ENCODE measurements at regions not wholly inside any gene's neighbourhood (a gene's known extent, or its start where the extent isn't known, plus 50 kb on each side); places are given as distances from the start of the nearest gene placed in this dataset.
"Not testable (repeated sequence)": the region's sequence is repeated elsewhere in the genome, so short reads cannot be mapped to it uniquely, and the experiment has no call there.

- peak; percentile 17 for DNase-seq (ENCODE audit: low read depth)
- no peak overlapping the region for H3K4me3 ChIP-seq (ENCODE audit: low read length)
- TF ChIP-seq, protein P1, sequence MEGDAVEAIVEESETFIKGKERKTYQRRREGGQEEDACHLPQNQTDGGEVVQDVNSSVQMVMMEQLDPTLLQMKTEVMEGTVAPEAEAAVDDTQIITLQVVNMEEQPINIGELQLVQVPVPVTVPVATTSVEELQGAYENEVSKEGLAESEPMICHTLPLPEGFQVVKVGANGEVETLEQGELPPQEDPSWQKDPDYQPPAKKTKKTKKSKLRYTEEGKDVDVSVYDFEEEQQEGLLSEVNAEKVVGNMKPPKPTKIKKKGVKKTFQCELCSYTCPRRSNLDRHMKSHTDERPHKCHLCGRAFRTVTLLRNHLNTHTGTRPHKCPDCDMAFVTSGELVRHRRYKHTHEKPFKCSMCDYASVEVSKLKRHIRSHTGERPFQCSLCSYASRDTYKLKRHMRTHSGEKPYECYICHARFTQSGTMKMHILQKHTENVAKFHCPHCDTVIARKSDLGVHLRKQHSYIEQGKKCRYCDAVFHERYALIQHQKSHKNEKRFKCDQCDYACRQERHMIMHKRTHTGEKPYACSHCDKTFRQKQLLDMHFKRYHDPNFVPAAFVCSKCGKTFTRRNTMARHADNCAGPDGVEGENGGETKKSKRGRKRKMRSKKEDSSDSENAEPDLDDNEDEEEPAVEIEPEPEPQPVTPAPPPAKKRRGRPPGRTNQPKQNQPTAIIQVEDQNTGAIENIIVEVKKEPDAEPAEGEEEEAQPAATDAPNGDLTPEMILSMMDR (conservative IDR thresholded peaks at IDR 0.05; ENCODE audit: low read length): no peak
Measured at GRCh38 chr7:50851451-50851850, 68.8 kb upstream of the GRB10 start.

- H3K4me3 ChIP-seq (ENCODE audit: low read length): no peak overlapping the region
- DNase-seq (ENCODE audit: low read depth): no peak
- TF ChIP-seq, protein P1 (conservative IDR thresholded peaks at IDR 0.05; ENCODE audit: low read length): no peak
Measured at GRCh38 chr7:50849991-50850390, 67.3 kb upstream of the GRB10 start.

DNA sequence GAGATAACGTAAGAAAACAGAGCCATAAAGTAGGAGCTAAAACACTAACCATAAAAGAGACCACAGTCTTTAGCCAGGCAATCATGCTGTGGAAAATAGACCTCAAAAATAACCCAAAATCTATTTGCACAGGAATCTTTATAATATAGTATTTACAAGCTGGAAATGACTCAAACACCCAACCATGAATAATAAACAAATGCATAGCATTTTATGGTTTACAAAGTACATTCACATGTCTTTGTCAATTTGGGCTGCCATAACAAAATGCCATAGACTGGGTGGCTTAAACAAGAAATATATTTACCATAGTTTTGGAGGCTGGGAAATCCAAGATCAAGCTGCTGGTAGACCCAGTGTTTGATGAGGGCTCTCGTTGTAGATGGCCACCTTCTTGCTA is 65.5 kb upstream of the GRB10 start:
- no peak overlapping the region for H3K4me3 ChIP-seq (ENCODE audit: low read length)
- TF ChIP-seq, protein P1 (conservative IDR thresholded peaks at IDR 0.05; ENCODE audit: low read length): no peak
- no peak for DNase-seq (ENCODE audit: low read depth)

- DNase-seq (ENCODE audit: low read depth); H3K4me3 ChIP-seq (ENCODE audit: low read length): not testable (repeated sequence)
Measured at GRCh38 chr7:50844861-50845260, 62.2 kb upstream of the GRB10 start.

DNA sequence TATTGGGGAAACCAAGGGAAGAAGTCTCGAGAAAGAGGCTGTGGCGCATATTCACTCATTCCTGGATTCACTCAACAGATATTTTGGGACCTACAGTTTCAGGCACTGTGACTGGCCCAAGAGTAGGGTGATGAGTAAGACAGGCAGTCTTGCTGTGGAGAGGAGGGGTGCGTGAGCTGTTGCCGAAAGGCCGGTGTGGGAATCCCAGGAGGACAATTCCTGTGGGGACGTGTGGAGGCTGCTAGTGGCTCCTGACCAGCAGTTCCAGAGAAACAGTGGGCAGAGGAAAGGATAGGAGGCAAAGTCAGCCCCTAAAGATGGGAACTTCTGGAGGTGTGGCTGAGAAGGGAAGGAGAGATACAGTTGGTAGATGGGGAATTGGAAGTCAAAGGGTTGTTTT is 59.3 kb upstream of the GRB10 start:
- H3K4me3 ChIP-seq (ENCODE audit: low read length): no peak overlapping the region

GRCh38 chr7:50838675-50839377 is 56.1 kb upstream of the GRB10 start:
- TF ChIP-seq, protein P1 (conservative IDR thresholded peaks at IDR 0.05; ENCODE audit: low read length): no peak
- peak; percentile 66 for DNase-seq (ENCODE audit: low read depth)
- H3K4me3 ChIP-seq (ENCODE audit: low read length): no peak overlapping the region

More for the DNA sequence above, 59.3 kb upstream of the GRB10 start:
- DNase-seq (ENCODE audit: low read depth): no peak
- TF ChIP-seq, protein P1 (conservative IDR thresholded peaks at IDR 0.05; ENCODE audit: low read length): no peak

DNA sequence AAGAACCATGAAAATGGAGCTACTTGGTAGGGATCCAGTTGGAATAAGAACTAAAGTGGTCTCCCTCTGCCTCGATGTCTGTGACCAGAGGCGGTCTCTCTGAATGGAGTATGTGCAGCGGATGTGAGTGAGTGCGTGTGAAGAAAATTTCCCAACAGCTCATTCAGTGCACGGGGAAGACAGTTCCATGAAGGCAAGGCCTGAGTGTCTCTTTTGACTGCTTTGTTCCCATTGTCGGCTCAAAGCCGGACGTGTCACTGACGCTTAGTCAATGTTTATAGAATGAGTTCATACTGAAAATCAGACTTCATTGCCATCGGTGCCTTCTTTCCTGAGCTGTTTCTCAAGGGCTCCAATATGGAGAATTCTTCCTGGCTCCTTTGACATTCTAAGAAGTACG is 55.3 kb upstream of the GRB10 start:
- peak; percentile 32 for DNase-seq (ENCODE audit: low read depth)
- TF ChIP-seq, protein P1 (conservative IDR thresholded peaks at IDR 0.05; ENCODE audit: low read length): no peak
- H3K4me3 ChIP-seq (ENCODE audit: low read length): no peak overlapping the region
